GM12874 (cell line): ENCODE measurements at regions not wholly inside any gene's neighbourhood (a gene's known extent, or its start where the extent isn't known, plus 50 kb on each side); places are given as distances from the start of the nearest gene placed in this dataset.

Experiments
- CTCF ChIP-seq: IDR thresholded peaks from 2 replicates; pipeline ENCODE4 v1.5.1; 2011; ENCODE audit warnings: low read depth, mild to moderate bottlenecking, control low read depth, low read length, moderate library complexity; ENCODE audit not compliant: insufficient read depth

DNA sequence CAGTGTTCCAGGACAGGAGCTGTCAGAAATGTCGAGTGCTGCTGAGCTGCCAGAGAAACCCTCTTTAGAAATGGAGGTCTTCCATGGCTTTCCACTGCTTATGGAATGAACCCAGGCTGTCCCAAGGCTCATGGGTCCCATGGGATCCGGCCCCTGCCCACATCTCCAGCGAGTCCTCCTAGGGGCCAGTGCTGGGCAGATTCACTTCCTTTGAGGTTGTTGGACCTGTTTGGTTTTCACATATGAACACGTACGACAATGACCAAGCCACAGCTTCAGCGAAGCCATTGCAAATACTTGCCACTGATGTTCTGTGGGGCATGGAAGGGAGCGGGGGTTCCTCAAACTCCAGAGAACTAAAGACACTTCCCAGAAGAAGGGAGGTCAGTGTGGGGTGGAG lies 483.3 kb downstream of the TBC1D22A start:
- TF ChIP-seq CTCF: no peak

- TF ChIP-seq CTCF: no peak
Observed at GRCh38 chr22:47245286-47245685, 482.8 kb downstream of the TBC1D22A start.

GRCh38 chr22:47240116-47240515 lies 477.7 kb downstream of the TBC1D22A start:
- no peak for TF ChIP-seq CTCF

DNA sequence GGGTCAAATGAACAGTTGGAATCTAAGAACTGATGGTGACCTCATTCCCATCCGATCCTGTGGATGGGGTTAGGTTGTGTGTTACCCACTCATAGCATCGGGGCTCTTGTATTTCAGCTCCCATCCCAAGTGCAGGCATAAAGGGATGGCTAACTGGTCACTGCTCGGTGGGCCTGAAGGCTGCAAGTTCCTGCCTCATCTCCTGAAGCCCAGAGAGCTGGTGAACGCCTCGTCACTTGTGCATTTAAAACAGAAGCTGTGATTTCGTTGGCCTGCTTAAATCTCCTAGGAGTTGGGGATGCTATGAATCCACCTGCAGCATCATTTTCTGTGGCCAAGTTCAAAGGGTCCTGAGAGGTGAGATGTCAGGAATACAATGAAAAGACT lies 477.0 kb downstream of the TBC1D22A start:
- TF ChIP-seq CTCF: no peak

DNA sequence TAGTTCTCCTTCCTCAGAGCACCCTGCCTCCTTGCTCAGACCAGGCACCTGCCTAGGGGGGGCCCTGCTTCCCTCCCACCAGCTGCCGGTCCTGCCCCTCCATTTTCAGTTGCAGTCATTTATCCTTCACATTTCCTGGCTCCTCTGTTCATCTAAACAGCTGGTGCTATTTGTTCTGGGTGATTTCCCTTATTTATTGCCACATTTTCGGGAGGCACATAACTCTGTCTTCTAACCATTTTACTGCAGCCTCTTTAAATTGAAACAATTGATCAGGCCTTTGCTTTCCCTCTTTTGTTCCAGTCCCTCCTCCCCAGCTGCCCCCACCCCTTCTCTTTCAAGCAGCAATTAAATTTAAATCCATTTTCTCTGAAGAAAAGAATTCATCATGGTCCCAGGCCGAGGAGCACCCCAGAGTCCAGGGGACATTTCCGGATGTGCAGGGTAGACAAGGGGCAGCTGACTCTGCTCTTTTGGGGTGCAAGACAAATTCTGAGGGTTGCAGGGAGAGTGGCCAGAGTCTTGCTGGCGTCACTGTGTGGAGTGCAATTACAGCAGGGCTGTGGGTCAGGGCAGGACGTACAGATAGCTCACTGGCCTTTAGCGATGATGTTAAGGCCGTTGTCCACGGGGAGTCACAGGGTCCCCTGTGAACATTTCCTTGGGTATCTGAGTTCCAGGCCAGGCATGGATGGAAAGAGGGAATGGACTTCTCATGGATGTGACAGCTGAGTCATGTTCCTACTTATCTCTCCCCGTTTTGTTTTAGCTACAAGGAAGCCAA lies 476.4 kb downstream of the TBC1D22A start:
- TF ChIP-seq CTCF: no peak

DNA sequence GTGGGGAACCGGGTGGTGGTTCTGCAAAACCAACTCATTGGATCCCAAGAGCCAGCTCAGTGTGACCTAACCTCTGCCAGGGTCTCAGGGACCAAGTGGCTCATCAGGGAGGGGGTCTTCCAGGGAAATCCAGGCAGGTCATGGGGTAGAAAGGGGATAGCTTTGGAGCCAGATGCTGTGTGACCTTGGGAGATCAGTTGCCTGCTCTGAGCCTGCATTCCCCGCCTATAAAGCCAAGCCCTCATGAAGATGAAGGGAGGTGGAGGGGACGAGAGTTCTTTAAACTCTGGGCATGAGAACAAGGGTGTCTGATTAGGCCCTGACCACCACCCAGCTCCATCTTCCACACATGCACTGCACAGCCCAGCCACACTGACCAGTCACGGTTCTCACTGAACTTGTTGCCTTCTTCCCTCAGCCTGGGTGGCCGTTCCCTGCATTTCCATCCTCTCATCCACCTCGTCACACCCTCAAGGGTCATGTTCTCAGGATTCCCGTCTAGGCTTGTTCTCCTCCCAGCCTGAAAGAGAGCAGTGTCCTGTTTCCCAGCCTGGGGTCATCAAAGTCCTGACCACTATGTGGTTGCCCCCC lies 475.5 kb downstream of the TBC1D22A start:
- no peak for TF ChIP-seq CTCF

GRCh38 chr22:47236718-47237117 lies 474.3 kb downstream of the TBC1D22A start:
- TF ChIP-seq CTCF: no peak
